HG03039 (cell line): ENCODE measurements at regions not wholly inside any gene's neighbourhood (a gene's known extent, or its start where the extent isn't known, plus 50 kb on each side); places are given as distances from the start of the nearest gene placed in this dataset.
"Not testable (repeated sequence)": the region's sequence is repeated elsewhere in the genome, so short reads cannot be mapped to it uniquely, and the experiment has no call there.

Source experiments
- ATAC-seq: cut with Tn5 transposase; IDR thresholded peaks from one replicate; pipeline ENCODE4 v1.9.1; 2021; ENCODE audit warnings: mild to moderate bottlenecking, moderate library complexity; ENCODE audit not compliant: unreplicated experiment

DNA sequence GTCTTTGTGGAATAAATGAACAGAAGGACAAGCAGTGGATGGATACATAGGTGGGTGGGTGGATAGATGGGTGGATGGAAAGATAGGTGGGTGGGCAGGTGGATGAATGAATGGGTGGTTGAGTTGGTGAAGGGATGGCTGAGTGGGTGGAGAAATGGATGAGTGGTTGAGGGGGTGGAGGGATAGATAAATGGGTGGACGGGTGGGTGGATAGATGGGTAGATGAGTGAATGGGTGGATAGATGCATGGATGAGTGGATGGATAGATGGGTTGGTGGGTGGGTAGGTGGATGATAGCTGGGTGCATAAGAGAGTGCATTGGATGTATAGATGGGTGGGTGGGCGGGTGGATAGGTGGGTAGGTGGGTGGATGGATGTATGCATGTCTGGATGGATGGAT, 63.5 kb downstream of the UNC93B1 start:
- not testable (repeated sequence) for ATAC-seq

- ATAC-seq, result not testable (repeated sequence)
Measured at GRCh38 chr11:67938964-67939363, 64.9 kb downstream of the UNC93B1 start.

GRCh38 chr11:67938371-67938770, 65.5 kb downstream of the UNC93B1 start:
- not testable (repeated sequence) for ATAC-seq

- ATAC-seq, result not testable (repeated sequence)
Measured at GRCh38 chr11:67923565-67923964, 80.3 kb downstream of the UNC93B1 start.

GRCh38 chr11:67920546-67920945, 83.4 kb downstream of the UNC93B1 start:
- not testable (repeated sequence) for ATAC-seq

DNA sequence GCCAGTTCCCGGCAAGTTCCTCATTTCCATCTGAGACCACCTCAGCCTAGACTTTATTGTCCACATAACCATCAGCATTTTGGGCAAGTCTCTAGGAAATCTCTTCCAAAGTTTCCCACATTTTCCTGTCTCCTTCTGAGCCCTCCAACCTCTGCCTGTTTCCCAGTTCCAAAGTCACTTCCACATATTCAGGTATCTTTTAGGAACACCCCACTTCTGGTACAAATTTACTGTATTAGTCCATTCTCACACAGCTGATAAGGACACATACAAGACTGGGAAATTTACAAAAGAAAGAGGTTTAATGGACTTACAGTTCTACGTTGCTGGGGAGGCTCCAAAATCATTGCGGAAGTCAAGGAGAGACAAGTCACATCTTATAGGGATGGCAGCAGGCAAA, 91.7 kb downstream of the UNC93B1 start:
- not testable (repeated sequence) for ATAC-seq

- ATAC-seq, result not testable (repeated sequence)
Measured at GRCh38 chr11:67911211-67911610, 92.7 kb downstream of the UNC93B1 start.

DNA sequence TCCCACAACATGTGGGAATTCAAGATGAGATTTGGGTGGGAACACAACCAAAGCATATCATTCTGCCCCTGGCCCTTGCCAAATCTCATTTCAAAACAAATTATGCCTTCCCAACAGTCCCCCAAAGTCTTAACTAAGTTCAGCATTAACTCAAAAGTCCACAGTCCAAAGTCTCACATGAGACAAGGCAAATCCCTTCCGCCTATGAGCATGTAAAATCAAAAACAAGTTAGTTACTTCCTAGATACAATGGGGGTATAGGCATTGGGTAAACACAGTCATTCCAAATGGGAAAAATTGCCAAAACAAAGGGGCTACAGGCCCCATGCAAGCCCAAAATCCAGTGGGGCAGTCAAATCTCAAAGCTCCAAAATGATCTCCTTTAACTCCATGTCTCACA, 93.1 kb downstream of the UNC93B1 start:
- not testable (repeated sequence) for ATAC-seq

- ATAC-seq, result not testable (repeated sequence)
Measured at GRCh38 chr11:67906969-67907368, 96.9 kb downstream of the UNC93B1 start.

DNA sequence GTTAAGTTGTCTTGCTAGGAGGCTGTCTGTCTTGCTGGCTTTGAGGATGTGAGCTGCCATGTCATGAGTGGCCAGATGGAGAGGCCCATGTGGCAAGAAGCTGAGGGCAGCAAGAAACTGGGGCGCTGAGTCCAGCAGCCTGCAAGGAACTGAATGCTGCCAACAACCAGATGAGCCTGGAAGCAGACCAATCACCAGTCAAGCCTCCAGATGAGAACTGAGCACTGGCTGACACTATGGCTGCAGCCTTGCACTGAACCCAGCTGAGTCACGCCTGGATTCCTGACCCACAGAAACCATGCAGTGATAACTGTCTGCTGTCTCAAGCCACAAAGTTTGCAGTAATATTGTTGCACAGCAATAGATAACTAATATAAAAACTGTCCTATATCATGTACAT, 104.4 kb downstream of the UNC93B1 start:
- ATAC-seq, result not testable (repeated sequence)

GRCh38 chr11:67893487-67893886, 110.4 kb downstream of the UNC93B1 start:
- not testable (repeated sequence) for ATAC-seq

GRCh38 chr11:67889646-67890045, 114.3 kb downstream of the UNC93B1 start:
- ATAC-seq, result not testable (repeated sequence)

DNA sequence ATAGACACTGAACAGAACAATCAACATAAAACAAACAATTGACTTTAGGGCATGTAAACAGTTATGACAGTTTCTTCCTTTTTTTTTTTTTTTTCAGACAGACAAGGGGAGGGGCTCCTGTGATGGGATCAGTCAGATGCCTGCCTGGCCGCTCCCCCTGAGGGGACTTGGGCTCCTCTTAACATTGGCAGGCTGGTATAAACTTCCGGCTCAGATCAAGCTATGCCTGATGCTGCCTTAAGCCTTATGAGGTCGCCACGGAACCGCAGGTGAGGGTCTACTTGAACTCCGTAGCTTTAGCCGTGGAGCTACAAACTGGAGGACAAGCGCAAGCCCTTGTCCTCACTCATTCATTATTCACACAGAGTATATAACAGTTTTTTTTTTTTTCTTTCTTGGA, 115.8 kb downstream of the UNC93B1 start:
- not testable (repeated sequence) for ATAC-seq

GRCh38 chr11:67886672-67887071, 117.2 kb downstream of the UNC93B1 start:
- not testable (repeated sequence) for ATAC-seq

GRCh38 chr11:67886207-67886606, 117.7 kb downstream of the UNC93B1 start:
- not testable (repeated sequence) for ATAC-seq

GRCh38 chr11:67885574-67885973, 118.3 kb downstream of the UNC93B1 start:
- not testable (repeated sequence) for ATAC-seq

GRCh38 chr11:67884761-67885558, 118.9 kb downstream of the UNC93B1 start:
- ATAC-seq, result not testable (repeated sequence)

GRCh38 chr11:67884073-67884757, 119.7 kb downstream of the UNC93B1 start:
- ATAC-seq, result not testable (repeated sequence)

DNA sequence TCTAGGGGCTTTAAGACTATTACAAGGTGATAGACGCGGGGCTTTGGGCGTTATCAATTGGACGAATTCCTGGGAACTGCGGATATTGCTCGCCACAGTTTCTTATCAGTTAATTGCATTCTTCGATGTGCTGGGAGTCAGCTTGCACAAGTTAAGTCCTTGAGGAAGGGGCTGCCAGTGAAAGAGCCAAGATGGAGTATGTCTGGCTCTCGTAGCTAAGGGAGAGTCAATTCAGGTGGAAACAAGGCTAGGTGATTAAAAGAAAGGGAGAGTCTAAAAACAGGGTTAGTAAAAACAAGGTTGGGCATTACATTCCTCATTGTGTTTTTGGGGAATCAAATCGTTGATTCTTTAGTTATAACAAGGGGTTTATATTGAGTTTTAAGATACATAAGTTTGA, 121.6 kb downstream of the UNC93B1 start:
- ATAC-seq, result not testable (repeated sequence)

- not testable (repeated sequence) for ATAC-seq
Measured at GRCh38 chr11:67881836-67882235, 122.1 kb downstream of the UNC93B1 start.

- not testable (repeated sequence) for ATAC-seq
Measured at GRCh38 chr11:67880594-67881196, 123.2 kb downstream of the UNC93B1 start.
